OCI-LY7 (cell line): ENCODE measurements at regions not wholly inside any gene's neighbourhood (a gene's known extent, or its start where the extent isn't known, plus 50 kb on each side); places are given as distances from the start of the nearest gene placed in this dataset.

Source experiments
- BruUV-seq: library from RNA; stranded (reverse); fragments of 400-500 nt; replicated peaks from 2 replicates; lab custom pipeline; 2021; lab: Mats Ljungman, UMichigan
- CTCF ChIA-PET: fragments of 300-600 bp; sonication (Branson Sonifier 250); formaldehyde crosslinking; loops from one replicate; lab custom pipeline; 2022; ENCODE audit warnings: antibody characterized with exemption; ENCODE audit not compliant: unreplicated experiment; lab: Charles Lee
- POLR2A ChIA-PET: fragments of 300-600 bp; sonication (Branson Sonifier 250); formaldehyde crosslinking; loops from one replicate; lab custom pipeline; 2022; ENCODE audit warnings: antibody characterized with exemption; lab: Charles Lee
- DNase-seq: peaks from one replicate; pipeline ENCODE4 v3.0.0-alpha.2; 2015; ENCODE audit warnings: low spot score
- H2AFZ ChIP-seq: fragments of 200-600 bp; sonication (generic), shearing (Covaris generic); 2 replicates; pipeline ENCODE4 v1.6.1; 2014; ENCODE audit warnings: mild to moderate bottlenecking, antibody characterized with exemption, low read length, moderate library complexity
- H3K27ac ChIP-seq: fragments of 200-600 bp; sonication (generic); 2 replicates; pipeline ENCODE4 v1.5.1; 2014; ENCODE audit warnings: mixed run types, low read depth, mild to moderate bottlenecking, moderate library complexity, low read length, inconsistent platforms; ENCODE audit not compliant: poor library complexity, severe bottlenecking
- H3K36me3 ChIP-seq: fragments of 200-600 bp; sonication (generic); 2 replicates; pipeline ENCODE4 v1.6.1; 2014; ENCODE audit warnings: mild to moderate bottlenecking, antibody characterized with exemption, low read length, moderate library complexity, mixed read lengths; ENCODE audit not compliant: insufficient read depth
- H3K4me1 ChIP-seq: fragments of 200-600 bp; sonication (generic); 2 replicates; pipeline ENCODE4 v1.5.1; 2014; ENCODE audit warnings: mild to moderate bottlenecking, low read length; ENCODE audit not compliant: insufficient read depth, poor library complexity, severe bottlenecking
- H3K4me2 ChIP-seq: fragments of 200-600 bp; sonication (generic); 2 replicates; pipeline ENCODE4 v1.6.1; 2014; ENCODE audit warnings: mild to moderate bottlenecking, low read length
- H3K4me3 ChIP-seq: fragments of 200-600 bp; sonication (generic); 2 replicates; pipeline ENCODE4 v1.5.1; 2014; ENCODE audit warnings: mild to moderate bottlenecking, low read depth, low read length; ENCODE audit not compliant: poor library complexity, severe bottlenecking
- H3K79me2 ChIP-seq: fragments of 200-600 bp; sonication (generic); 2 replicates; pipeline ENCODE4 v1.6.1; 2016; ENCODE audit warnings: low read depth, mild to moderate bottlenecking, low read length, moderate library complexity, mixed read lengths; ENCODE audit not compliant: insufficient read depth
- H3K9me2 ChIP-seq: fragments of 200-600 bp; sonication (generic); 2 replicates; pipeline ENCODE4 v1.6.1; 2016; ENCODE audit warnings: mild to moderate bottlenecking, low read length, mixed read lengths; ENCODE audit not compliant: insufficient read depth
- H3K9me3 ChIP-seq: fragments of 200-600 bp; sonication (generic); 2 replicates; pipeline ENCODE4 v1.6.1; 2014; ENCODE audit warnings: mild to moderate bottlenecking, mixed run types, low read length, mixed read lengths
- H4K20me1 ChIP-seq: fragments of 200-600 bp; sonication (generic); 2 replicates; pipeline ENCODE4 v1.6.1; 2014; ENCODE audit warnings: mild to moderate bottlenecking, antibody characterized with exemption, low read length, moderate library complexity, mixed read lengths; ENCODE audit not compliant: insufficient read depth
- EZH2phosphoT487 ChIP-seq: fragments of 200-600 bp; sonication (generic); IDR thresholded peaks from 2 replicates; pipeline ENCODE4 v1.6.1; 2018; ENCODE audit warnings: low read depth, borderline replicate concordance, mild to moderate bottlenecking, mixed run types, antibody characterized with exemption, low read length, moderate library complexity, mixed read lengths
- intact Hi-C: fragments of 100-400 bp; cut with micrococcal nuclease; formaldehyde crosslinking; loops from one replicate; pipeline ENCODE4 v1.10.0; 2022; ENCODE audit not compliant: unreplicated experiment
- TF ChIP-seq, protein P1 (sequence below): fragments of 200-600 bp; sonication (generic); conservative IDR thresholded peaks from 2 replicates; pipeline ENCODE4 v1.5.1; 2014; ENCODE audit warnings: mild to moderate bottlenecking, antibody characterized with exemption, low read length, moderate library complexity, mixed read lengths

GRCh38 chr2:150690870-150691269 is 203.4 kb upstream of the RND3 start:
- ChIA-PET POLR2A (interaction anchor here (0.8 kb wide), 1 partner anchor 1982 kb away, joined by 3 read pairs; no protein-coding TSS in a partner anchor), CTCF (no interaction called here)
- Histone ChIP-seq H3K9me2 (no peaks in the 10 kb centered on the region), H3K9me3 (no peaks in the 10 kb centered on the region), H3K4me3 (no peak overlapping the region), H3K4me2 (no peak overlapping the region), H3K27ac (no peak overlapping the region), H2AFZ (no peak overlapping the region), H3K36me3 (no peaks in the 10 kb centered on the region), H3K79me2 (no peaks in the 10 kb centered on the region), H4K20me1 (no peaks in the 10 kb centered on the region), H3K4me1 (no peaks in the 10 kb centered on the region)
- DNase-seq: no peak
- intact Hi-C loops: no loop called here
- no TSS peak for BruUV-seq
- TF ChIP-seq, protein P1, sequence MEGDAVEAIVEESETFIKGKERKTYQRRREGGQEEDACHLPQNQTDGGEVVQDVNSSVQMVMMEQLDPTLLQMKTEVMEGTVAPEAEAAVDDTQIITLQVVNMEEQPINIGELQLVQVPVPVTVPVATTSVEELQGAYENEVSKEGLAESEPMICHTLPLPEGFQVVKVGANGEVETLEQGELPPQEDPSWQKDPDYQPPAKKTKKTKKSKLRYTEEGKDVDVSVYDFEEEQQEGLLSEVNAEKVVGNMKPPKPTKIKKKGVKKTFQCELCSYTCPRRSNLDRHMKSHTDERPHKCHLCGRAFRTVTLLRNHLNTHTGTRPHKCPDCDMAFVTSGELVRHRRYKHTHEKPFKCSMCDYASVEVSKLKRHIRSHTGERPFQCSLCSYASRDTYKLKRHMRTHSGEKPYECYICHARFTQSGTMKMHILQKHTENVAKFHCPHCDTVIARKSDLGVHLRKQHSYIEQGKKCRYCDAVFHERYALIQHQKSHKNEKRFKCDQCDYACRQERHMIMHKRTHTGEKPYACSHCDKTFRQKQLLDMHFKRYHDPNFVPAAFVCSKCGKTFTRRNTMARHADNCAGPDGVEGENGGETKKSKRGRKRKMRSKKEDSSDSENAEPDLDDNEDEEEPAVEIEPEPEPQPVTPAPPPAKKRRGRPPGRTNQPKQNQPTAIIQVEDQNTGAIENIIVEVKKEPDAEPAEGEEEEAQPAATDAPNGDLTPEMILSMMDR: no peak
- no peak for TF ChIP-seq EZH2phosphoT487

DNA sequence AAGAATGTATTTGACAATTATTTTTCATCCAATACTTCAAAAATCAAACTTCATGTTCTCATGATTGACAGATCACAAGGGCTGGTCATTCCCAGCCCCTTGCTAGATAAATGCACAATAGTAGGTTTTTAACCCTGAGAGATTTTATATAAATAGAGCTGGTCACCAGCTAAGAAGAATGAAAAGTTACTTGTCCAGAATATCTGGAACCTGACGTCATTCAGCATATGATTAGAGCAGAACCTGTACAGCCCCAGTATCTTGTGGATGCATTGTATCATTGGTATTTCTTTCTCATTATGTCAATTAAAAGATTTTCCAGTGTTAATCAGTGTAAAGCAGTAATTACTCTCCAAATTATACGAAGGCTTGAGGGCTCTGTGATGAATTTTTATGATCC is 202.8 kb upstream of the RND3 start:
- no peak for TF ChIP-seq EZH2phosphoT487
- TF ChIP-seq, protein P1: no peak
- Histone ChIP-seq H3K4me2 (no peak overlapping the region), H3K4me3 (no peak overlapping the region), H3K9me3 (no peaks in the 10 kb centered on the region), H3K27ac (no peak overlapping the region), H4K20me1 (no peaks in the 10 kb centered on the region), H3K9me2 (no peaks in the 10 kb centered on the region), H3K36me3 (no peaks in the 10 kb centered on the region), H3K4me1 (no peaks in the 10 kb centered on the region), H3K79me2 (no peaks in the 10 kb centered on the region), H2AFZ (no peak overlapping the region)
- intact Hi-C loops: no loop called here
- DNase-seq: no peak
- BruUV-seq: no TSS peak
- POLR2A ChIA-PET: no interaction called here
- CTCF ChIA-PET: no interaction called here

GRCh38 chr2:150689590-150689989 is 202.1 kb upstream of the RND3 start:
- Histone ChIP-seq H3K9me3 (no peaks in the 10 kb centered on the region), H3K4me1 (no peaks in the 10 kb centered on the region), H3K36me3 (no peaks in the 10 kb centered on the region), H3K27ac (no peak overlapping the region), H2AFZ (no peak overlapping the region), H3K79me2 (no peaks in the 10 kb centered on the region), H3K4me3 (no peak overlapping the region), H3K4me2 (no peak overlapping the region), H3K9me2 (no peaks in the 10 kb centered on the region), H4K20me1 (no peaks in the 10 kb centered on the region)
- POLR2A ChIA-PET: interaction anchor here (0.6 kb wide), 1 partner anchor 77 kb away, joined by 3 read pairs; no protein-coding TSS in a partner anchor
- TF ChIP-seq EZH2phosphoT487: no peak
- TF ChIP-seq, protein P1: no peak
- intact Hi-C loops: no loop called here
- BruUV-seq: no TSS peak
- DNase-seq: no peak
- CTCF ChIA-PET: no interaction called here
